A549 (cell line): ENCODE measurements at regions not wholly inside any gene's neighbourhood (a gene's known extent, or its start where the extent isn't known, plus 50 kb on each side); places are given as distances from the start of the nearest gene placed in this dataset.
A peak's percentile ranks its signal among the peaks of the same experiment; 100 is the strongest.

Experiments
- RARB ChIP-seq: fragments of 250-450 bp; sonication (Bioruptor Pico); IDR thresholded peaks from 2 replicates; pipeline ENCODE4 v1.8.0; 2021; ENCODE audit warnings: mild to moderate bottlenecking, moderate library complexity
- SMC3 ChIP-seq: fragments of >200 bp; sonication (Bioruptor Twin); formaldehyde crosslinking; IDR thresholded peaks from 3 replicates; pipeline ENCODE4 v1.6.1; 2018; ENCODE audit warnings: inconsistent platforms
- TF ChIP-seq, protein P1 (sequence below): fragments of >200 bp; sonication (Bioruptor Twin); formaldehyde crosslinking; IDR thresholded peaks from 3 replicates; pipeline ENCODE4 v1.5.1; 2016

DNA sequence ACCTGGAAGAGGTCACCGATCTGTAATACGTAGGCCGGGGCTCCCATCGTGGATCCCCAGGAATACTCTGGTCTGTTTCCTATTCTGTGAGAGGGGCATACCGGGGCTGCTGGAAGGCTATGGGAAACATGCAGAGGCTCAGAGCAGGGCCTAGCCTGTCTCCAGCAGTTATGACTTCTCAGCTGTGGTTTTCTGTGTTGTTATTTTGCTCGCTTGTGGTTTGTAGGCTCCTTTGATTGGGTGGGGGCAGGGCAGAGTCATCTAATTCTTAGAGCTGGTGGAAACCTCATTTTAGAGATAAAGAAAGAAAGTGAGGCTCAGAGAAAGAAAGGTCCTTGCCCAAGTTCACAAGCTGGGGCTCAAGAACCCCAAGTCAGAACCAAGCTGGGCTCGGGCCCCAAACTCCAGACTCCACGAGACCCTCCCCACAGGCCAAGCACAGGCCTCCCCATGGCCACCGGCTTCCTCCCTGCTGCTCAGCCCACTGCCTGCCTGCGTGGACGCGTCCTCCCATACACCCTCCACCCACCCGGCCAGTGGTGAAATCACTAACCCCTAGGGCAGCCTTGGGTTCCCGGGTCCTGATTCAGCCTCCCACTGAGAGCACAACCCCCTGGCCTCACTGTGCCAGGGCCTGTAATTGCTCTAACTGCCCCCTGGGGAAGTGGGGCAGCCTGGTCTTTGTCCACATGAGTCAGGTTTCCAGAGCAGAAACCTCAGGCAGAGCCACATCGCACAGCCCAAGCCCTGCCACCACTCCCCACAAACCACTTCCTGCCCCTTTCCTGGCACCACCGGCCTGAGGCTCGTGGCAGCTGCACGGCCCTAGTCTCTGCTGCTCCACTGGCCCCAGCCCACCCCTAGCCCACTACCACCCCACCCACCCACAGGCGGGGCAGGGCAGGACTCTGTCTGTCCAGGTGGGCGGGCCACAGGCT is 270.8 kb downstream of the UACA start:
- TF ChIP-seq, protein P1, sequence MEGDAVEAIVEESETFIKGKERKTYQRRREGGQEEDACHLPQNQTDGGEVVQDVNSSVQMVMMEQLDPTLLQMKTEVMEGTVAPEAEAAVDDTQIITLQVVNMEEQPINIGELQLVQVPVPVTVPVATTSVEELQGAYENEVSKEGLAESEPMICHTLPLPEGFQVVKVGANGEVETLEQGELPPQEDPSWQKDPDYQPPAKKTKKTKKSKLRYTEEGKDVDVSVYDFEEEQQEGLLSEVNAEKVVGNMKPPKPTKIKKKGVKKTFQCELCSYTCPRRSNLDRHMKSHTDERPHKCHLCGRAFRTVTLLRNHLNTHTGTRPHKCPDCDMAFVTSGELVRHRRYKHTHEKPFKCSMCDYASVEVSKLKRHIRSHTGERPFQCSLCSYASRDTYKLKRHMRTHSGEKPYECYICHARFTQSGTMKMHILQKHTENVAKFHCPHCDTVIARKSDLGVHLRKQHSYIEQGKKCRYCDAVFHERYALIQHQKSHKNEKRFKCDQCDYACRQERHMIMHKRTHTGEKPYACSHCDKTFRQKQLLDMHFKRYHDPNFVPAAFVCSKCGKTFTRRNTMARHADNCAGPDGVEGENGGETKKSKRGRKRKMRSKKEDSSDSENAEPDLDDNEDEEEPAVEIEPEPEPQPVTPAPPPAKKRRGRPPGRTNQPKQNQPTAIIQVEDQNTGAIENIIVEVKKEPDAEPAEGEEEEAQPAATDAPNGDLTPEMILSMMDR, result no peak
- no peak for TF ChIP-seq SMC3
- TF ChIP-seq RARB (CRISPR knock-in tag), result 0 out of 2 replicates have a peak, but pooled peaks have one; percentile 42
